GM12892 (cell line): ENCODE measurements at regions not wholly inside any gene's neighbourhood (a gene's known extent, or its start where the extent isn't known, plus 50 kb on each side); places are given as distances from the start of the nearest gene placed in this dataset.

Experiments
- POLR2A ChIP-seq: IDR thresholded peaks from 2 replicates; pipeline ENCODE4 v1.6.1; 2011; ENCODE audit warnings: low read depth, low read length, control low read depth
- POLR2AphosphoS5 ChIP-seq: IDR thresholded peaks from 2 replicates; pipeline ENCODE4 v1.6.1; 2011; ENCODE audit warnings: low read depth, low read length, control low read depth

- TF ChIP-seq POLR2A (no peak), POLR2AphosphoS5 (no peak)
Observed at GRCh38 chr12:115404761-115405470, 720.9 kb upstream of the TBX3 start.
